CD14-positive monocyte (primary cell): ENCODE measurements at regions not wholly inside any gene's neighbourhood (a gene's known extent, or its start where the extent isn't known, plus 50 kb on each side); places are given as distances from the start of the nearest gene placed in this dataset.

Source experiments
- DNase-seq, 3 donors: peaks; one replicate each; pipeline ENCODE4 v3.0.0-alpha.2; 2011 to 2022
- H2AFZ ChIP-seq: 2 replicates; pipeline ENCODE4 v1.6.0; 2012; ENCODE audit warnings: mild to moderate bottlenecking, low read depth, low read length, inconsistent platforms; ENCODE audit not compliant: insufficient read depth, poor library complexity, severe bottlenecking
- H3K27ac ChIP-seq, 2 donors: 1 replicate in 1 of 2; 2 replicates in 1 of 2; pipeline ENCODE4 v1.5.1; 2012 to 2013; ENCODE audit warnings: low read length in 2 of 2, control low read depth in 1 of 2, inconsistent platforms in 1 of 2, low read depth in 1 of 2, mild to moderate bottlenecking in 1 of 2
- H3K27me3 ChIP-seq, 2 donors: one replicate each; pipeline versions ENCODE4 v1.6.0 to v1.6.1; 2011 to 2013; ENCODE audit warnings: low read length in 2 of 2; ENCODE audit not compliant: control insufficient read depth in 2 of 2, insufficient read depth in 2 of 2
- H3K36me3 ChIP-seq, 2 donors: replicated peaks in 1 of 2; 1 replicate in 1 of 2; 2 replicates in 1 of 2; pipeline versions ENCODE4 v1.5.1 to v1.6.1; 2012 to 2013; ENCODE audit warnings: low read length in 2 of 2, control low read depth in 1 of 2, inconsistent platforms in 1 of 2, mild to moderate bottlenecking in 1 of 2; ENCODE audit not compliant: insufficient read depth in 2 of 2, control insufficient read depth in 1 of 2
- H3K4me1 ChIP-seq, 2 donors: 1 replicate in 1 of 2; 2 replicates in 1 of 2; pipeline versions ENCODE4 v1.5.1 to v1.6.1; 2012 to 2013; ENCODE audit warnings: low read length in 2 of 2, control low read depth in 1 of 2, inconsistent platforms in 1 of 2, mild to moderate bottlenecking in 1 of 2, moderate library complexity in 1 of 2; ENCODE audit not compliant: insufficient read depth in 2 of 2, control insufficient read depth in 1 of 2
- H3K4me2 ChIP-seq: replicated peaks from 2 replicates; pipeline ENCODE3; 2012; ENCODE audit warnings: low read length, moderate library complexity, mild to moderate bottlenecking; ENCODE audit not compliant: poor library complexity, severe bottlenecking; ENCODE audit errors: extremely low read depth
- H3K4me3 ChIP-seq, 3 experiments: fragments of 200-600 bp in 1 of 3; sonication (generic) in 1 of 3; replicated peaks in 1 of 3; 1 replicate in 2 of 3; 2 replicates in 1 of 3; pipeline ENCODE4 v1.5.1; 2011 to 2013; ENCODE audit warnings: low read length in 3 of 3, mild to moderate bottlenecking in 3 of 3, control low read depth in 2 of 3, low read depth in 2 of 3, inconsistent platforms in 1 of 3, moderate library complexity in 1 of 3
- H3K79me2 ChIP-seq: 2 replicates; pipeline ENCODE4 v1.6.0; 2012; ENCODE audit warnings: mild to moderate bottlenecking, control low read depth, inconsistent platforms, low read length, moderate library complexity; ENCODE audit not compliant: insufficient read depth
- H3K9ac ChIP-seq: 2 replicates; pipeline ENCODE4 v1.6.0; 2017; ENCODE audit warnings: low read length, mild to moderate bottlenecking; ENCODE audit not compliant: insufficient read depth, poor library complexity, severe bottlenecking
- H3K9me3 ChIP-seq, 2 donors: replicated peaks in 1 of 2; 1 replicate in 1 of 2; 2 replicates in 1 of 2; pipeline versions ENCODE4 v1.5.1 to v1.6.1; 2012 to 2013; ENCODE audit warnings: low read length in 2 of 2, control low read depth in 1 of 2; ENCODE audit not compliant: control insufficient read depth in 1 of 2, insufficient read depth in 1 of 2
- H4K20me1 ChIP-seq: 2 replicates; pipeline ENCODE4 v1.6.0; 2012; ENCODE audit warnings: mild to moderate bottlenecking, low read length, control low read depth, moderate library complexity; ENCODE audit not compliant: insufficient read depth
- H3K27ac Mint-ChIP-seq, 7 donors: one replicate each; pipeline ENCODE4 v1.8.0; 2020; ENCODE audit warnings: mild to moderate bottlenecking in 7 of 7, mixed read lengths in 7 of 7, moderate library complexity in 6 of 7, inconsistent platforms in 2 of 7
- H3K27me3 Mint-ChIP-seq, 3 donors: one replicate each; pipeline ENCODE4 v1.8.0; 2021 to 2022; ENCODE audit warnings: low read depth in 3 of 3, mild to moderate bottlenecking in 3 of 3, mixed read lengths in 3 of 3, moderate library complexity in 3 of 3, inconsistent platforms in 1 of 3
- H3K36me3 Mint-ChIP-seq, 2 donors: one replicate each; pipeline ENCODE4 v1.8.0; 2020; ENCODE audit warnings: mixed read lengths in 2 of 2, inconsistent platforms in 1 of 2, mild to moderate bottlenecking in 1 of 2
- H3K4me1 Mint-ChIP-seq: one replicate; pipeline ENCODE4 v1.8.0; 2020; ENCODE audit warnings: mild to moderate bottlenecking, mixed read lengths
- H3K4me3 Mint-ChIP-seq, 2 donors: one replicate each; pipeline ENCODE4 v1.8.0; 2020; ENCODE audit warnings: mild to moderate bottlenecking in 2 of 2, mixed read lengths in 2 of 2, moderate library complexity in 1 of 2
- H3K9me3 Mint-ChIP-seq, 7 donors: one replicate each; pipeline ENCODE4 v1.8.0; 2020 to 2022; ENCODE audit warnings: mixed read lengths in 7 of 7, mild to moderate bottlenecking in 6 of 7, moderate library complexity in 6 of 7, inconsistent platforms in 2 of 7
- WGBS: methylation state at CpG from one replicate; pipeline ENCODE4 v1.1.5; 2013; ENCODE audit warnings: missing lambda C conversion rate; ENCODE audit not compliant: insufficient coverage; 5-methylcytosine and 5-hydroxymethylcytosine counted together
- intact Hi-C, 2 donors: fragments of 100-400 bp; cut with micrococcal nuclease; formaldehyde crosslinking; loops; one replicate each; pipeline versions ENCODE4 v1.15.0 to v1.15.1; 2023
- TF ChIP-seq, protein P1 (sequence below): fragments of 200-600 bp; IDR thresholded peaks from one replicate; pipeline ENCODE4 v1.8.0; 2022; ENCODE audit warnings: antibody characterized with exemption, mild to moderate bottlenecking

DNA sequence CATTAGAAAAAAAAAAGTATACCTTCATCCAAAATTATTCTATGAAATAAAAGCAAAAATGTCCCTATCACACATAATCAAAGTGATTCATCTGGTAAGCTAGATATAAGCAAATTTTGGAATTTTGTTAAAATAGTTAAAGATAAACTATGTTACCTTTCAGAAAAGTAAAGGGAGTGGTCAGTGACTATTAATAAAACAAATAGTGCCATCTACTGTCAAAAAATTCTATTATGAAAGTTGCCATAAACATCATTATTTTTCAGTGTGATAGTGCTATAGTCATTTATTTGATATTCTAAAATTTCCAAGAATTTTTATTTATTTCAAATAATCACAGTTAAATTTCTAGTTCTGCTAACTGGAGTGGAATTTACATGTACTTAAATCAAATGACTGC lies 803.7 kb downstream of the KCNT2 start:
- intact Hi-C loops: no loop called here
- Mint-ChIP-seq H3K27me3 (peaks cover 0 to 2% (median 2%) of the 10 kb centered on the region in 3 donors), H3K36me3 (no peaks in the 10 kb centered on the region), H3K4me3 (no peak overlapping the region), H3K27ac (no peak overlapping the region), H3K9me3 (peaks cover 0 to 2% (median 0%) of the 10 kb centered on the region in 7 donors), H3K4me1 (no peaks in the 10 kb centered on the region)
- H2AFZ ChIP-seq: no peak overlapping the region
- H3K9ac ChIP-seq: no peak overlapping the region
- DNase-seq: no peak
- H3K4me2 ChIP-seq: no peak overlapping the region
- no peaks in the 10 kb centered on the region for H4K20me1 ChIP-seq
- H3K27ac ChIP-seq: no peak overlapping the region
- no peaks in the 10 kb centered on the region for H3K27me3 ChIP-seq
- H3K79me2 ChIP-seq: no peaks in the 10 kb centered on the region
- H3K4me1 ChIP-seq: no peaks in the 10 kb centered on the region
- H3K9me3 ChIP-seq: no peaks in the 10 kb centered on the region
- TF ChIP-seq, protein P1, sequence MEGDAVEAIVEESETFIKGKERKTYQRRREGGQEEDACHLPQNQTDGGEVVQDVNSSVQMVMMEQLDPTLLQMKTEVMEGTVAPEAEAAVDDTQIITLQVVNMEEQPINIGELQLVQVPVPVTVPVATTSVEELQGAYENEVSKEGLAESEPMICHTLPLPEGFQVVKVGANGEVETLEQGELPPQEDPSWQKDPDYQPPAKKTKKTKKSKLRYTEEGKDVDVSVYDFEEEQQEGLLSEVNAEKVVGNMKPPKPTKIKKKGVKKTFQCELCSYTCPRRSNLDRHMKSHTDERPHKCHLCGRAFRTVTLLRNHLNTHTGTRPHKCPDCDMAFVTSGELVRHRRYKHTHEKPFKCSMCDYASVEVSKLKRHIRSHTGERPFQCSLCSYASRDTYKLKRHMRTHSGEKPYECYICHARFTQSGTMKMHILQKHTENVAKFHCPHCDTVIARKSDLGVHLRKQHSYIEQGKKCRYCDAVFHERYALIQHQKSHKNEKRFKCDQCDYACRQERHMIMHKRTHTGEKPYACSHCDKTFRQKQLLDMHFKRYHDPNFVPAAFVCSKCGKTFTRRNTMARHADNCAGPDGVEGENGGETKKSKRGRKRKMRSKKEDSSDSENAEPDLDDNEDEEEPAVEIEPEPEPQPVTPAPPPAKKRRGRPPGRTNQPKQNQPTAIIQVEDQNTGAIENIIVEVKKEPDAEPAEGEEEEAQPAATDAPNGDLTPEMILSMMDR: no peak
- no peaks in the 10 kb centered on the region for H3K36me3 ChIP-seq
- H3K4me3 ChIP-seq: no peak overlapping the region

DNA sequence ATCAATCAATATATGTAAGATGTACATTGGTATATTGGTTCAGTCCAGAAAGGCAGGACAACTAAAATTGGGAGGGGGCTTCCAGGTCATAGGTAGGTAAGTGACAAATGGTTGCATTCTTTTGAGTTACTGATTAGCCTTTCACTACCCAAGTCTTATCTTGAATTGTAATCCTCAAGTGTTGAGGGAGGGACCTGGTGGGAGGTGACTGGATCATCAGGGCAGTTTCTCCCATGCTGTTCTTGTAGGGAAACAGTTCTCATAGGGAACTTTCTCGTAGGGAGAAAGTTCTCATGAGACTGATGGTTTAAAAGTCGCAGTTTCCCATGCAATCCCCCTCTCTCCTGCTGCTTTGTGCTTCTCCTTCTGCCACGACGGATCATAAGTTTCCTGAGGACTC lies 809.2 kb downstream of the KCNT2 start:
- no peak overlapping the region for H2AFZ ChIP-seq
- no peak overlapping the region for H3K4me3 ChIP-seq
- no peaks in the 10 kb centered on the region for H3K79me2 ChIP-seq
- intact Hi-C loops: no loop called here
- H3K4me1 Mint-ChIP-seq: no peaks in the 10 kb centered on the region
- H3K9me3 Mint-ChIP-seq: peaks cover 0 to 2% (median 0%) of the 10 kb centered on the region in 7 donors
- H3K27ac ChIP-seq: no peak overlapping the region
- WGBS: 83% methylated on average over 2 of the region's 4 CpGs
- no peaks in the 10 kb centered on the region for H3K36me3 Mint-ChIP-seq
- no peak overlapping the region for H3K9ac ChIP-seq
- H3K4me1 ChIP-seq: no peaks in the 10 kb centered on the region
- H4K20me1 ChIP-seq: no peaks in the 10 kb centered on the region
- TF ChIP-seq, protein P1: no peak
- H3K27ac Mint-ChIP-seq: no peak overlapping the region
- no peaks in the 10 kb centered on the region for H3K9me3 ChIP-seq
- no peak overlapping the region for H3K4me2 ChIP-seq
- no peak for DNase-seq
- H3K27me3 Mint-ChIP-seq: peaks cover 0 to under 1% (median 0%) of the 10 kb centered on the region in 3 donors
- H3K36me3 ChIP-seq: no peaks in the 10 kb centered on the region
- no peak overlapping the region for H3K4me3 Mint-ChIP-seq
- H3K27me3 ChIP-seq: no peaks in the 10 kb centered on the region
